Astrocyte (in vitro differentiated cells and primary cell): ENCODE measurements at regions not wholly inside any gene's neighbourhood (a gene's known extent, or its start where the extent isn't known, plus 50 kb on each side); places are given as distances from the start of the nearest gene placed in this dataset.

Experiments used
- DNase-seq: peaks from one replicate; pipeline ENCODE4 v3.0.0-alpha.2; 2010; ENCODE audit warnings: low read depth
- FAIRE-seq: peaks from 2 replicates; lab custom pipeline; 2011; peaks lifted over from hg19 to GRCh38; lab: Jason Lieb, UNC
- H2AFZ ChIP-seq: 2 replicates; pipeline ENCODE4 v1.6.0; 2012; ENCODE audit warnings: low read depth, low read length, inconsistent platforms
- H3K27ac ChIP-seq: 2 replicates; pipeline ENCODE4 v1.5.1; 2011; ENCODE audit warnings: low read depth, low read length, inconsistent platforms
- H3K27me3 ChIP-seq: 2 replicates; pipeline ENCODE4 v1.6.0; 2011; ENCODE audit warnings: low read length, inconsistent platforms; ENCODE audit not compliant: insufficient read depth
- H3K36me3 ChIP-seq: 2 replicates; pipeline ENCODE4 v1.5.1; 2011; ENCODE audit warnings: low read length, inconsistent platforms; ENCODE audit not compliant: insufficient read depth
- H3K4me1 ChIP-seq: 2 replicates; pipeline ENCODE4 v1.5.1; 2011; ENCODE audit warnings: low read length, inconsistent platforms; ENCODE audit not compliant: insufficient read depth
- H3K4me2 ChIP-seq: 2 replicates; pipeline ENCODE4 v1.6.0; 2012; ENCODE audit warnings: low read length, inconsistent platforms
- H3K4me3 ChIP-seq: 2 replicates; pipeline ENCODE4 v1.5.1; 2011; ENCODE audit warnings: low read depth, mild to moderate bottlenecking, low read length, inconsistent platforms; ENCODE audit not compliant: insufficient read depth
- H3K79me2 ChIP-seq: 2 replicates; pipeline ENCODE4 v1.6.0; 2012; ENCODE audit warnings: mild to moderate bottlenecking, low read length, inconsistent platforms; ENCODE audit not compliant: insufficient read depth
- H3K9ac ChIP-seq: 2 replicates; pipeline ENCODE4 v1.6.0; 2012; ENCODE audit warnings: mild to moderate bottlenecking, low read length, inconsistent platforms
- H3K9me3 ChIP-seq: 2 replicates; pipeline ENCODE4 v1.5.1; 2012; ENCODE audit warnings: low read depth, mild to moderate bottlenecking, low read length, inconsistent platforms; ENCODE audit not compliant: insufficient read depth
- H4K20me1 ChIP-seq: 2 replicates; pipeline ENCODE4 v1.6.0; 2012; ENCODE audit warnings: low read length, inconsistent platforms; ENCODE audit not compliant: insufficient read depth
- H3K27ac Mint-ChIP-seq: one replicate; pipeline ENCODE4 v1.8.0; 2021; ENCODE audit warnings: mild to moderate bottlenecking, mixed read lengths; ENCODE audit not compliant: unreplicated experiment
- H3K27me3 Mint-ChIP-seq: one replicate; pipeline ENCODE4 v1.8.0; 2021; ENCODE audit warnings: low read depth, mixed read lengths; ENCODE audit not compliant: unreplicated experiment
- H3K36me3 Mint-ChIP-seq: one replicate; pipeline ENCODE4 v1.8.0; 2021; ENCODE audit warnings: low read depth, mixed read lengths; ENCODE audit not compliant: unreplicated experiment
- H3K4me1 Mint-ChIP-seq: one replicate; pipeline ENCODE4 v1.8.0; 2021; ENCODE audit warnings: low read depth, mixed read lengths; ENCODE audit not compliant: unreplicated experiment
- H3K4me3 Mint-ChIP-seq: one replicate; pipeline ENCODE4 v1.8.0; 2021; ENCODE audit warnings: mild to moderate bottlenecking, moderate library complexity, mixed read lengths; ENCODE audit not compliant: unreplicated experiment
- H3K9me3 Mint-ChIP-seq: one replicate; pipeline ENCODE4 v1.8.0; 2021; ENCODE audit warnings: mild to moderate bottlenecking, mixed read lengths; ENCODE audit not compliant: unreplicated experiment
- CTCF ChIP-seq: IDR thresholded peaks from 2 replicates; pipeline ENCODE4 v1.5.1; 2011; ENCODE audit warnings: low read depth, mild to moderate bottlenecking, inconsistent platforms, low read length, moderate library complexity; ENCODE audit not compliant: insufficient read depth
- EZH2 ChIP-seq: IDR thresholded peaks from 2 replicates; pipeline ENCODE4 v1.6.1; 2012; ENCODE audit warnings: mild to moderate bottlenecking, low read length, inconsistent platforms; ENCODE audit not compliant: insufficient read depth

DNA sequence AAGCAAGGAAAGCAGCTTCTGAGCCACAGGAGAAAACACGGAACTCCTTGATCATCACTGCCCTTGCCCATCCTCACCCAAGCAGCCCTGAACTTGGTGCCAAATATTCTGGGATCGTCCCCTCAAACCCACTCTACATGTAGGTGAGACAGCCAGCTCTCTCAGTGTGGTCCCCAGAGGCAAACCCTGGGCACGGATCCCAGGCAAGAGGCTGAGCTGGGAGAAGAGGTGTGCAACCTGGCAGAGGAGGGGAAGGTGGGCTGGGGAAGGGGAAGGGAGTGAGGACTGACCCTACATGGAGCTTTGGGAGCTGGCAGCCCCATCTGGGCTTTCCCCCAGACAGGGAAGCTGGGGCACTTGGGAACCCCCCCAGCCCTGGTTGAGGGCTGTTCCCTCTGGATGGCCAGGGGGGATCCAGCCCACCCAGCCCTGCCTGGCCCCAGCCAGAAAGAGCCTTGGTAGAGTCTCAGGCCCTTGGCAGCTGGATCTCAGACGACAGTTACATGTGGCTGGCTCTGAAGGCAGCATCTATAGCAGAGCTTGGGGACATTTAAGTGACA is 186.2 kb upstream of the CST7 start:
- H3K36me3 ChIP-seq, result no peaks in the 10 kb centered on the region
- Mint-ChIP-seq H3K9me3 (peaks cover 10% of the 10 kb centered on the region), H3K27me3 (peaks cover 14% of the 10 kb centered on the region), H3K4me1 (peaks cover 5% of the 10 kb centered on the region), H3K4me3 (no peak overlapping the region), H3K27ac (no peak overlapping the region), H3K36me3 (no peaks in the 10 kb centered on the region)
- H4K20me1 ChIP-seq, result no peaks in the 10 kb centered on the region
- no peak for TF ChIP-seq CTCF
- no peak for TF ChIP-seq EZH2
- no peaks in the 10 kb centered on the region for H3K27me3 ChIP-seq
- no peak overlapping the region for H3K9ac ChIP-seq
- no peak overlapping the region for H3K4me2 ChIP-seq
- FAIRE-seq (no peak), DNase-seq (no peak)
- H2AFZ ChIP-seq, result no peak overlapping the region
- H3K4me1 ChIP-seq, result no peaks in the 10 kb centered on the region
- no peaks in the 10 kb centered on the region for H3K79me2 ChIP-seq
- H3K27ac ChIP-seq, result no peak overlapping the region
- no peak overlapping the region for H3K4me3 ChIP-seq
- H3K9me3 ChIP-seq, result no peaks in the 10 kb centered on the region

DNA sequence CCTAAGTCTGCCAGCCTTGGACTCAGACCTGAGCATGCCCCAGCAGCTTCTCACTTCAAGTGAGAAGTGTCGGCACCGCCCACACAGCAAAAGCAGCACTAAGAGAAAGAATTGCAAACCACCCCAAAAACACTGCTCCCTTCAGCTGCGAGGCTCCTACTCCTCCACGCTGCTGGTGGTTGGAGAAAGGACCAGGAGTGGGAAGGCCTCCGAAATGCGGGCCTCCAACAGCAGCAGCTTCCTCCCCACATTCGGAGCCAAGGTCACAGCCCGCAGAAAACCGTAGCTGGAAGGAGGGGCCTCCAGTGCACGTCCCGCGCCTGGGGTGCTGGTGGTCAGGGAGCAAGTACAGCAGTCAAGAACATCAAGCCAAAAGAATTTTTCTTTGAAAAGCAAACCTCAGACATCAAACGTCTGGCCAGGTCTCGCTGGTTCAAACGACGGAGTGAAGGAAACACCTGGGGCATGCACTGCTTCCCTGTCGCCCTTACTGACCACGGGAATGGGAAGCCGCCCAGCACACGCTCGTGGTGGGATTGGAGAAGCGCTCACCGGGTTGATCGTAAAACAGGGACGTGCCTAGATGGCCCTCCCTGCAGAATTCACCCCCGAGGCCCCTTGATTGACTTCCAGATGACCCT is 185.6 kb upstream of the CST7 start:
- no peak for FAIRE-seq

More for the DNA sequence above, 185.6 kb upstream of the CST7 start:
- H3K4me2 ChIP-seq, result no peak overlapping the region
- H3K9me3 ChIP-seq, result no peaks in the 10 kb centered on the region
- Mint-ChIP-seq H3K27ac (no peak overlapping the region), H3K4me1 (peaks cover 11% of the 10 kb centered on the region), H3K9me3 (peaks cover 12% of the 10 kb centered on the region), H3K27me3 (peaks cover 14% of the 10 kb centered on the region), H3K4me3 (no peak overlapping the region), H3K36me3 (no peaks in the 10 kb centered on the region)
- H3K27me3 ChIP-seq, result no peaks in the 10 kb centered on the region
- no peak for DNase-seq
- no peaks in the 10 kb centered on the region for H3K36me3 ChIP-seq
- H3K4me1 ChIP-seq, result peaks cover 5% of the 10 kb centered on the region
- H3K4me3 ChIP-seq, result no peak overlapping the region
- H2AFZ ChIP-seq, result no peak overlapping the region
- no peak overlapping the region for H3K27ac ChIP-seq
- H3K79me2 ChIP-seq, result no peaks in the 10 kb centered on the region
- H3K9ac ChIP-seq, result no peak overlapping the region
- H4K20me1 ChIP-seq, result no peaks in the 10 kb centered on the region
- TF ChIP-seq CTCF (no peak), EZH2 (no peak)
